HepG2 (cell line): ENCODE measurements at regions not wholly inside any gene's neighbourhood (a gene's known extent, or its start where the extent isn't known, plus 50 kb on each side); places are given as distances from the start of the nearest gene placed in this dataset.
A peak's percentile ranks its signal among the peaks of the same experiment; 100 is the strongest.

Experiments used
- ATAC-seq: fragments of 200-7000 bp; cut with Tn5 transposase; 3 replicates; pipeline ENCODE4 v1.9.1; 2020; ENCODE audit warnings: mild to moderate bottlenecking, moderate library complexity
- BruUV-seq: library from RNA; stranded (reverse); fragments of 400-500 nt; replicated peaks from 2 replicates; lab custom pipeline; 2021; lab: Mats Ljungman, UMichigan
- CTCF ChIA-PET: fragments of 300-600 bp; formaldehyde crosslinking; extraction: SDS; loops from one replicate; lab custom pipeline; 2021; ENCODE audit warnings: low total read pairs, inconsistent platforms, low intra/inter-chr PET ratio; lab: Yijun Ruan, JAX
- POLR2A ChIA-PET: fragments of 350-600 bp; sonication (Branson Sonifier 250); formaldehyde crosslinking; loops from one replicate; lab custom pipeline; 2020; ENCODE audit warnings: antibody characterized with exemption, inconsistent platforms; lab: Yijun Ruan, JAX
- DNase-seq: peaks from one replicate; pipeline ENCODE4 v3.0.0-alpha.2; 2015; ENCODE audit warnings: low spot score
- FAIRE-seq: peaks from 3 replicates; lab custom pipeline; 2011; peaks lifted over from hg19 to GRCh38; lab: Jason Lieb, UNC
- H2AFZ ChIP-seq: one replicate; pipeline ENCODE4 v1.6.1; 2011; ENCODE audit warnings: low read length, inconsistent platforms
- H3K27ac ChIP-seq: fragments of 300-600 bp; 3 replicates; pipeline ENCODE4 v1.8.0; 2011; ENCODE audit warnings: mixed run types, mild to moderate bottlenecking, mixed read lengths, low read length, inconsistent platforms; ENCODE audit not compliant: insufficient read depth; ENCODE audit errors: extremely low read length
- H3K27me3 ChIP-seq, 2 experiments: fragments of 200-600 bp in 1 of 2; 2 replicates in 1 of 2; 3 replicates in 1 of 2; pipeline versions ENCODE4 v1.6.0 to v1.8.0; 2011; ENCODE audit warnings: low read length in 2 of 2, mild to moderate bottlenecking in 2 of 2, moderate library complexity in 2 of 2, inconsistent platforms in 1 of 2; ENCODE audit not compliant: insufficient read depth in 2 of 2, control insufficient read depth in 1 of 2
- H3K36me3 ChIP-seq, 2 experiments: fragments of 200-600 bp in 1 of 2; replicated peaks in 1 of 2; 2 replicates in 1 of 2; 3 replicates in 1 of 2; pipeline versions ENCODE4 v1.5.1 to v1.8.0; 2011; ENCODE audit warnings: low read length in 2 of 2, inconsistent platforms in 1 of 2; ENCODE audit not compliant: insufficient read depth in 2 of 2, control insufficient read depth in 1 of 2
- H3K4me1 ChIP-seq: 2 replicates; pipeline ENCODE4 v1.5.1; 2012; ENCODE audit warnings: low read length, inconsistent platforms; ENCODE audit not compliant: insufficient read depth
- H3K4me2 ChIP-seq: 2 replicates; pipeline ENCODE4 v1.6.0; 2011; ENCODE audit warnings: low read depth, low read length, inconsistent platforms
- H3K4me3 ChIP-seq, 3 experiments: fragments of 200-600 bp in 1 of 3; sonication (generic), shearing (Covaris generic) in 1 of 3; replicated peaks in 1 of 3; 2 replicates each; pipeline ENCODE4 v1.5.1; 2011 to 2016; ENCODE audit warnings: low read length in 3 of 3, inconsistent platforms in 2 of 3, low read depth in 2 of 3, mild to moderate bottlenecking in 2 of 3, control low read depth in 1 of 3, mixed read lengths in 1 of 3; ENCODE audit not compliant: insufficient read depth in 1 of 3
- H3K79me2 ChIP-seq: one replicate; pipeline ENCODE4 v1.6.1; 2011; ENCODE audit warnings: low read length, inconsistent platforms; ENCODE audit not compliant: insufficient read depth
- H3K9ac ChIP-seq: 2 replicates; pipeline ENCODE4 v1.6.0; 2011; ENCODE audit warnings: mild to moderate bottlenecking, low read depth, low read length, inconsistent platforms; ENCODE audit not compliant: insufficient read depth
- H3K9me3 ChIP-seq: 2 replicates; pipeline ENCODE4 v1.5.1; 2012; ENCODE audit warnings: mild to moderate bottlenecking, low read length
- H4K20me1 ChIP-seq: 2 replicates; pipeline ENCODE4 v1.6.0; 2011; ENCODE audit warnings: inconsistent platforms, mild to moderate bottlenecking, low read length, moderate library complexity; ENCODE audit not compliant: insufficient read depth
- ETV6 ChIP-seq: sonication (generic); formaldehyde crosslinking; conservative IDR thresholded peaks from 2 replicates; pipeline ENCODE4 v1.4.0; 2020; ENCODE audit warnings: missing genetic modification reagents
- FOXA3 ChIP-seq: IDR thresholded peaks from 2 replicates; pipeline ENCODE4 v1.6.1; 2016; ENCODE audit warnings: missing genetic modification reagents, missing compliant biosample characterization
- FOXK1 ChIP-seq: sonication (generic); formaldehyde crosslinking; IDR thresholded peaks from 2 replicates; pipeline ENCODE4 v1.4.0; 2020; ENCODE audit warnings: low read depth, missing genetic modification reagents, borderline replicate concordance
- NFIC ChIP-seq: IDR thresholded peaks from 2 replicates; pipeline ENCODE4 v1.6.1; 2012; ENCODE audit warnings: mild to moderate bottlenecking, low read length, inconsistent platforms
- TBX2 ChIP-seq: sonication (generic); formaldehyde crosslinking; IDR thresholded peaks from 2 replicates; pipeline ENCODE4 v1.5.0; 2020; ENCODE audit warnings: missing genetic modification reagents, mild to moderate bottlenecking, borderline replicate concordance
- ZMYM2 ChIP-seq: sonication (generic); formaldehyde crosslinking; IDR thresholded peaks from 2 replicates; pipeline ENCODE4 v1.8.0; 2022; ENCODE audit warnings: mild to moderate bottlenecking, missing genetic modification reagents
- ZNF263 ChIP-seq: sonication (generic); formaldehyde crosslinking; IDR thresholded peaks from 2 replicates; pipeline ENCODE4 v1.4.0; 2020; ENCODE audit warnings: missing genetic modification reagents
- ZNF598 ChIP-seq: sonication (generic); formaldehyde crosslinking; IDR thresholded peaks from 2 replicates; pipeline ENCODE4 v1.5.1; 2020; ENCODE audit warnings: mild to moderate bottlenecking, missing genetic modification reagents, borderline replicate concordance
- WGBS: methylation state at CpG from one replicate; pipeline ENCODE4 v1.1.6; 2017; ENCODE audit warnings: low lambda C conversion rate; 5-methylcytosine and 5-hydroxymethylcytosine counted together
- in situ Hi-C: cut with HindIII; loops from 2 replicates; pipeline ENCODE4 v1.10.0; 2017; ENCODE audit warnings: low pct_unique_long_range_greater_than_20kb; ENCODE audit not compliant: extremely low pct_ligation_motif_present
- intact Hi-C: fragments of 100-400 bp; cut with micrococcal nuclease; formaldehyde crosslinking; loops from one replicate; pipeline ENCODE4 v1.10.0; 2022; ENCODE audit not compliant: unreplicated experiment
- TF ChIP-seq, protein P1 (sequence below): sonication (generic); formaldehyde crosslinking; IDR thresholded peaks from 2 replicates; pipeline ENCODE4 v1.8.1; 2023; ENCODE audit warnings: mild to moderate bottlenecking, missing genetic modification reagents, borderline replicate concordance
- TF ChIP-seq, protein P2 (sequence below): IDR thresholded peaks from 2 replicates; pipeline ENCODE4 v1.6.1; 2016; ENCODE audit warnings: missing compliant biosample characterization, missing genetic modification reagents, borderline replicate concordance
- TF ChIP-seq, protein P3 (sequence below): sonication (generic); formaldehyde crosslinking; IDR thresholded peaks from 2 replicates; pipeline ENCODE4 v1.4.0; 2020; ENCODE audit warnings: missing genetic modification reagents, mild to moderate bottlenecking, borderline replicate concordance
- TF ChIP-seq, protein P4 (sequence below): IDR thresholded peaks from 2 replicates; pipeline ENCODE4 v1.6.1; 2016
- TF ChIP-seq, protein P5 (sequence below): sonication (generic); formaldehyde crosslinking; IDR thresholded peaks from 2 replicates; pipeline ENCODE4 v1.4.0; 2020; ENCODE audit warnings: missing genetic modification reagents

DNA sequence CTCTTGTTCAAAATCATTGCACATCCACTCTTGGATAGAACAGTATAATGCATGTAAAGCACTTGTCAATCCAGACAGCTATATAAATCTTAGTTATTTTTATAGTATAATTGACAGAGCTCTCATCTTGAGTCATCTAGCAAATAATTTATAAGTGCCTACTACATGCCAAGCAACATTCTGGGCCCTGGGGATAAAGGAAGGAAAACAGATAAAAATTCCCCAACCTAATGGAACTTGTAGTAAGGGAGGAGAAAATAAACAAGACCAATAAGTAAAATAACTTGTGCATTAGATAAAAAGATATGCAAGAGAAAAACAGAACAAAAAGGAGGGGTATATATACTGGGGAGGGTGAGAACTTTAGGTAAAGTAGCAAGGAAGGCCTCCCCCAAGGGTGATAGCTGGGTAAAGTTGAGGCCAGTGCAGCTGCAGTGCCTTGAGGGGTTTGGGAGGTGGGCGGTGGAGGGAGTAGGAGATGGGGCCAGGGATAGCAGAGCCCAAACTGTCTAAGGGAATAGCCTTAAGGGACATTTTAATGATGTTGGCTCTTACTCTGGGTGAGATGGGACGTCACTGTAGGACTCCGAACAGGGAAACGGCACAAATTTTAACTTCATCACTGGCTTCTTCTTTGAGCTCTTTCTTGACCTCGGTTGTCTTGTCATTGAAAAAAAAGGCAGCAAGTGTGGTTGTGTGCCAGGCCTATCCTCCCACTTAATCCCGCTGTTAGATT is 79.3 kb upstream of the SEC61G start (continued):
- TF ChIP-seq, protein P1, sequence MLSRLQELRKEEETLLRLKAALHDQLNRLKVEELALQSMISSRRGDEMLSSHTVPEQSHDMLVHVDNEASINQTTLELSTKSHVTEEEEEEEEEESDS (CRISPR knock-in tag) = no peak
- no peak for TF ChIP-seq FOXA3 (CRISPR knock-in tag)
- TF ChIP-seq NFIC = no peak

DNA sequence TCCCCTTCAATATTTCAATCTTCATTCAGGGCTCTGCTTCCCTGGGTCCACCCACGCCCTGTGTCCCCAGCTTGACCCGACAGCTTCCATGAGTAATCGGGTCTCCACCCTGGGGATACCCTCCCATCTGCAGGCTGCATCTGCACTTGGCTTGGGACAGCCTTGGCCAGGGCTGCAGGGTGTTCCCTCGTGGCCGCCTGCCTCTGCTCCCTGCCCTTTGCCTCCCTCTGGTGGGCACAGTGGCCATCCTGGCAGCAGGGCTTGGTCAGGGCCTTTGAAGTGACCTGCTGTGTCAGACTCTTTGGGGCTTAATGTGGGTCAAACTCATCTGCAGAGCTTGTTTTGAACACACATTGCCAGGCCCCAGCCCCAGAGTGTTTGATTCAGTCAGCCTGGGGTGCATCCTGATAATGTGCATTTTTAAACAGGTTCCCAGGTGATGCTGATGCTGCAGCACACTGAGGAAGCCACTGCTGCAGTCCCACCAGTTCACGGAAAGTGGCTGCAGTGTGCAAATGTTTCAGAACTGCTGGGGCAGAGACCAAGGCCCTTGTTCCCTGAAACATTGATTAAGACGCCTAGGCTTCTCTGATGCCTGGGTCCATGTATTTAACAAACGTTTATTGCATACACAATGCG is 80.7 kb upstream of the SEC61G start:
- ATAC-seq (peak; percentile 96), DNase-seq (peak; percentile 20), FAIRE-seq (no peak)
- Histone ChIP-seq H3K36me3 (no peaks in the 10 kb centered on the region), H3K9ac (no peak overlapping the region), H3K79me2 (no peaks in the 10 kb centered on the region), H3K4me3 (no peak overlapping the region), H3K27ac (no peak overlapping the region), H2AFZ (no peak overlapping the region), H3K9me3 (no peaks in the 10 kb centered on the region), H3K4me2 (no peak overlapping the region), H3K27me3 (0 out of 5 replicates have a peak, but pooled peaks cover 0 to 3% of the 10 kb centered on the region in 2 experiments), H3K4me1 (peaks cover 19% of the 10 kb centered on the region), H4K20me1 (no peaks in the 10 kb centered on the region)
- ChIA-PET POLR2A (no interaction called here), CTCF (interaction anchor here (4.1 kb wide), 1 partner anchor 66 kb away, joined by 40 read pairs; no protein-coding TSS in a partner anchor)
- intact Hi-C loops = loop anchor here (2.0 to 5.0 kb wide), 2 partner anchors 51 to 293 kb away; no protein-coding TSS in a partner anchor
- in situ Hi-C loops = loop anchor here (5.0 kb wide), 1 partner anchor 52 kb away; no protein-coding TSS in a partner anchor
- no TSS peak for BruUV-seq
- 26% methylated on average over 8 of the region's 9 CpGs for WGBS
- TF ChIP-seq, protein P2, sequence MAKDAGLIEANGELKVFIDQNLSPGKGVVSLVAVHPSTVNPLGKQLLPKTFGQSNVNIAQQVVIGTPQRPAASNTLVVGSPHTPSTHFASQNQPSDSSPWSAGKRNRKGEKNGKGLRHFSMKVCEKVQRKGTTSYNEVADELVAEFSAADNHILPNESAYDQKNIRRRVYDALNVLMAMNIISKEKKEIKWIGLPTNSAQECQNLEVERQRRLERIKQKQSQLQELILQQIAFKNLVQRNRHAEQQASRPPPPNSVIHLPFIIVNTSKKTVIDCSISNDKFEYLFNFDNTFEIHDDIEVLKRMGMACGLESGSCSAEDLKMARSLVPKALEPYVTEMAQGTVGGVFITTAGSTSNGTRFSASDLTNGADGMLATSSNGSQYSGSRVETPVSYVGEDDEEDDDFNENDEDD = no peak
- TF ChIP-seq, protein P3, sequence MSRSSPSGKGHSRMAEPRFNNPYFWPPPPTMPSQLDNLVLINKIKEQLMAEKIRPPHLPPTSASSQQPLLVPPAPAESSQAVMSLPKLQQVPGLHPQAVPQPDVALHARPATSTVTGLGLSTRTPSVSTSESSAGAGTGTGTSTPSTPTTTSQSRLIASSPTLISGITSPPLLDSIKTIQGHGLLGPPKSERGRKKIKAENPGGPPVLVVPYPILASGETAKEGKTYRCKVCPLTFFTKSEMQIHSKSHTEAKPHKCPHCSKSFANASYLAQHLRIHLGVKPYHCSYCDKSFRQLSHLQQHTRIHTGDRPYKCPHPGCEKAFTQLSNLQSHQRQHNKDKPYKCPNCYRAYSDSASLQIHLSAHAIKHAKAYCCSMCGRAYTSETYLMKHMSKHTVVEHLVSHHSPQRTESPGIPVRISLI (CRISPR knock-in tag) = no peak
- TF ChIP-seq ZNF263 (CRISPR knock-in tag) (no peak), TBX2 (no peak), FOXK1 (CRISPR knock-in tag) (no peak), ETV6 (CRISPR knock-in tag) (no peak), ZMYM2 (CRISPR knock-in tag) (no peak), ZNF598 (CRISPR knock-in tag) (peak; percentile 48; the same call in 1 of the 2 replicates)
- TF ChIP-seq, protein P4, sequence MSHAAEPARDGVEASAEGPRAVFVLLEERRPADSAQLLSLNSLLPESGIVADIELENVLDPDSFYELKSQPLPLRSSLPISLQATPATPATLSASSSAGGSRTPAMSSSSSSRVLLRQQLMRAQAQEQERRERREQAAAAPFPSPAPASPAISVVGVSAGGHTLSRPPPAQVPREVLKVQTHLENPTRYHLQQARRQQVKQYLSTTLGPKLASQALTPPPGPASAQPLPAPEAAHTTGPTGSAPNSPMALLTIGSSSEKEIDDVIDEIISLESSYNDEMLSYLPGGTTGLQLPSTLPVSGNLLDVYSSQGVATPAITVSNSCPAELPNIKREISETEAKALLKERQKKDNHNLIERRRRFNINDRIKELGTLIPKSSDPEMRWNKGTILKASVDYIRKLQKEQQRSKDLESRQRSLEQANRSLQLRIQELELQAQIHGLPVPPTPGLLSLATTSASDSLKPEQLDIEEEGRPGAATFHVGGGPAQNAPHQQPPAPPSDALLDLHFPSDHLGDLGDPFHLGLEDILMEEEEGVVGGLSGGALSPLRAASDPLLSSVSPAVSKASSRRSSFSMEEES (CRISPR knock-in tag) = no peak
- TF ChIP-seq, protein P5, sequence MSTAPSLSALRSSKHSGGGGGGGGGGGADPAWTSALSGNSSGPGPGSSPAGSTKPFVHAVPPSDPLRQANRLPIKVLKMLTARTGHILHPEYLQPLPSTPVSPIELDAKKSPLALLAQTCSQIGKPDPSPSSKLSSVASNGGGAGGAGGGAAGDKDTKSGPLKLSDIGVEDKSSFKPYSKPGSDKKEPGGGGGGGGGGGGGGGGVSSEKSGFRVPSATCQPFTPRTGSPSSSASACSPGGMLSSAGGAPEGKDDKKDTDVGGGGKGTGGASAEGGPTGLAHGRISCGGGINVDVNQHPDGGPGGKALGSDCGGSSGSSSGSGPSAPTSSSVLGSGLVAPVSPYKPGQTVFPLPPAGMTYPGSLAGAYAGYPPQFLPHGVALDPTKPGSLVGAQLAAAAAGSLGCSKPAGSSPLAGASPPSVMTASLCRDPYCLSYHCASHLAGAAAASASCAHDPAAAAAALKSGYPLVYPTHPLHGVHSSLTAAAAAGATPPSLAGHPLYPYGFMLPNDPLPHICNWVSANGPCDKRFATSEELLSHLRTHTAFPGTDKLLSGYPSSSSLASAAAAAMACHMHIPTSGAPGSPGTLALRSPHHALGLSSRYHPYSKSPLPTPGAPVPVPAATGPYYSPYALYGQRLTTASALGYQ (CRISPR knock-in tag) = no peak
